Hematopoietic multipotent progenitor cell treated with erythropoietin and hydrocortisone succinate and interleukin-3 and kit ligand, for 17 days (in vitro differentiated cells): ENCODE measurements at regions not wholly inside any gene's neighbourhood (a gene's known extent, or its start where the extent isn't known, plus 50 kb on each side); places are given as distances from the start of the nearest gene placed in this dataset.
A peak's percentile ranks its signal among the peaks of the same experiment; 100 is the strongest.

ENCODE experiments used
- DNase-seq: peaks from one replicate; pipeline ENCODE4 v3.0.0-alpha.2; 2015; ENCODE audit warnings: low spot score

GRCh38 chr16:88321635-88322499 lies 60.9 kb upstream of the ZNF469 start:
- no peak for DNase-seq

DNA sequence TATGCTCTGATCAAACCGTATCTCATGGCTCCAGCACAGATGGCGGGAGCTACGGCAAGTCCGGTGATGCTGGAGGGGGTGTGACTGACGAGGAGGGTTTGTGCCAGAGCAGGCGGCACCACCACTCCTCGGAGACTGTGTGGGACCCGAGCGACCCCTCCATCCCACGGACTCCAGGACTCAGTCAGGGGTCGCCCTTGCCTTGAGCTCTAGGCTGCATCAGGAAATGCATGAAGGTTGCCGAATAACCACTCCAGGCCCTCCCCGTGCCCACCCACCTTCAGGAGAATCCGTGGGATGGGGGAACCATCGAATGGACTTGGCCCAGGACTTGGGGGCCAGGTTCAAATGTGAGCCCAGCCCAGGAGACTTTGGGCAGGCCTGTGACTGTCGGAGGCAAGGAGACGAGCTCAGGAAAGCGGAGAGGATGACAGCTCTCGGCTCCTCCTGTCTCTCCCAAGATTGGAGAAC lies 60.2 kb upstream of the ZNF469 start:
- DNase-seq: no peak

DNA sequence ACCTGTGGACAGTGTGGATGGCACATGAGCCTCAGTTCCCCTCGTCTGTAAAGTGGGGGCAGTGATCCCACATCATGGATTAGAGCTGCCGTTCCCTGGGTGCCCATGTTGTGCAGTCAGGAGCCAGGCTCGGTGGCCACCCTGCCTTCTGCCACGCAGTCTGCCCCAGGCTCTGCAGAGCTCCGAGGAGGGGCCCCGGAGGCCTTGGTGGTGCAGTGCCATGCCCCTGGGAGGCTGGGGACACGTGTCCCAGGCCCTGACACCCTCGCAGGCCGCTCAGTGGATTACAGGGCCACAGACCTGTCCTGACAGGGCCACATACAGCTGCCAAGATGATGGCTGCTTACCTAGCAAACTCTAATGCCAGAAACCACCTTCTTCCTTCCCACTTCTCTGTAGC lies 59.7 kb upstream of the ZNF469 start:
- no peak for DNase-seq

GRCh38 chr16:88323546-88324330 lies 59.0 kb upstream of the ZNF469 start:
- DNase-seq: no peak

GRCh38 chr16:88325087-88325750 lies 57.5 kb upstream of the ZNF469 start:
- DNase-seq: no peak

DNA sequence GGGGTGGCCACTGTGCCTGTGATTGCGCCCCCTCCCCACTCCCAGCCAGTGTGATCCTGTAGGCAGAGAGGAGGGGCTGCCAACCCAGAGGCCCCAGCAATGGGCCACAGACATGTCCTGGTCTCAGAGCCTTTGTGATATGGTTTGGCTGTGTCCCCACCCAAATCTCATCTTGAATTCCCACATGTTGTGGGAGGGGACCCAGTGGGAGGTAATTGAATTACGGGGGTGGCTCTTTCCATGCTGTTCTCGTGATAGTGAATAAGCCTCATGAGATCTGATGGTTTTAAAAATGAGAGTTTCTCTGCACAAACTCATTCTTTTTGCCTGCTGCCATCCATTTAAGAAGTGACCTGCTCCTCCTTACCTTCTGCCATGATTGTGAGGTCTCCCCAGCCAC lies 56.8 kb upstream of the ZNF469 start:
- no peak for DNase-seq

DNA sequence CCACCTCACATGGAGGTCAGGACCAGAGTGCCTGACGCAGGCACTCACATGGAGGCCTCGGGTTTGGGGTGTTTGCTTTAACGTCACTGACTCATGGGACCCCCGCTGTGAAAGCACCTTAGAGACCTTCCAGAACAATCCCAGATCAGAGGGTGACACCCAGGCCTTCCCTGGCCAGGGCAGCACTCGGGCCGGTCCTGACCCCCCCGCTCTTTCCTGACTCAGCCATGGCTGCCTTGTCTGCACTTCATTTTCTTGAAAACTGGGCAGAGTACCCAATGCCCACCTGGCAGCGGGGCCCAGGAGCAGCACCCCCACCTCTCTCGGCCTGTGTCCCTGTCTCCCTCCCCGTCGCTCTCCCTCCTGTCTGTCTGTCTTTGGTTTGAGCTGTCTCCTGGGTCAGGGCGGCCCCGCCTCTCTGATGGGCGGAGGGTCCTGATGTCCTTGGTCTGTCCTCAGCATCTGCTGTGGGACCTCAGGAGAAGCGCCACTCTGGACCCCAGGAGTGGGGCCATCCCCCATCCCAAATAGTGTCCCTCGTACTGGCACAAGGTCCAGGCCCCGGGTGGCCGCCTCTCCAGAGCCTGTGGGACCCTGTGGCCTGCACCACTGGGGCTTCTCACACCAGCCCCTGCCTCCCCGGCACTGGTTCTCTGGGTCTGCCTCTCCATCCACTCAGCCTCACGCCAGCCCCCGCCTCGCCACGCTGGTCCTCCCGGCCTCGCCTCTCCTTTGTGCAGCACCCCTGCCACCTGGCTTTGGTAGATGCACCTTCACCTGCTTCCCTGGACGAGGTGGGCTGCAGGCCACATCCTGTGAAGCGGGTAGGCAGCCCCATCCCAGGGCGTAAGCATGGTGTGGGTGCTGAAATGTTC lies 55.9 kb upstream of the ZNF469 start:
- DNase-seq: no peak

- no peak for DNase-seq
Observed at GRCh38 chr16:88327561-88328312, 55.0 kb upstream of the ZNF469 start.

GRCh38 chr16:88328313-88328980 lies 54.3 kb upstream of the ZNF469 start:
- DNase-seq: no peak

GRCh38 chr16:88329726-88330700 lies 52.7 kb upstream of the ZNF469 start:
- DNase-seq: no peak

GRCh38 chr16:88330971-88331890 lies 51.5 kb upstream of the ZNF469 start:
- no peak for DNase-seq

- DNase-seq: peak; percentile 30
Observed at GRCh38 chr16:88331989-88332920, 50.5 kb upstream of the ZNF469 start.

DNA sequence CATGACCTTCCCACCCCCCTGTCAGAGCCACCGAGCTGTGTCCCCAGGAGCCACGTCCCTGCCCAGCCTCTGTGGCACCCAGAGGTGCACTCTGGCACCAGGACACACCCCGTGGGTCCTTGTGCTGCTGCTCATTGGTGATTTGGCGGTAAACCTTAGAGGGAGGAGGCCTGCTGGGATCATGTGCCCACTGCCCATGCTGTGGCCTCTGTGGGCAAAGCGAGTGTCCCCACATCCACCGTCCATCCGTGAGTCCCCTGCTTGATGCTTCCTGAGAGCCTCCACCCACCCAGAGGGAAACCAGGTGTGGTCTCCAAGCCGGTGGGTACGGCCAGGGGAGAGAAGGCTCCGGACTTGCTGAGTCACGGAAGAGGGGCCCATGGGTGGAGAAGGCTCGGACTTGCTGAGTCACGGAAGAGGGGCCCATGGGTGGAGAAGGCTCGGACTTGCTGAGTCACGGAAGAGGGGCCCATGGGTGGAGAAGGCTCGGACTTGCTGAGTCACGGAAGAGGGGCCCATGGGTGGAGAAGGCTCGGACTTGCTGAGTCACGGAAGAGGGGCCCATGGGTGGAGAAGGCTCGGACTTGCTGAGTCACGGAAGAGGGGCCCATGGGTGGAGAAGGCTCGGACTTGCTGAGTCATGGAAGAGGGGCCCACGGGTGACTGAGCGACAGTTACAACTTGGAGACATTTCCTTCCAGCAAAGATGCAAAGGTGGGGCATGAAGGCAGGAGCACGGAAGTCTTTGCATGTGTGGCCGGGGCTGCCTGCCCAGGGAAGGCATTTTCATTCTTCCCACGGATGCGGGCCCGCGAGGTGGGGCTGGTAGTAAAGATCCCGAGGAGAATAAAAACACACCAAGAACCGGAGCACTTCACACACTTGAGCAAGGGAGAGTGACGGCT lies 49.6 kb upstream of the ZNF469 start:
- DNase-seq: peak; percentile 67
